ENCODE measurements at regions not wholly inside any gene's neighbourhood (a gene's known extent, or its start where the extent isn't known, plus 50 kb on each side); places are given as distances from the start of the nearest gene placed in this dataset.

GRCh38 chr1:5385956-5386355 is 606.3 kb downstream of the NPHP4 start:
- POLR2A ChIA-PET = no interaction called here
- no peaks in the 10 kb centered on the region for H3K4me1 ChIP-seq (ENCODE audit: control extremely low read depth in 1 of 4, control insufficient read depth in 4 of 4, insufficient read depth in 4 of 4, low read length in 3 of 4)

GRCh38 chr1:5385096-5385799 is 607.0 kb downstream of the NPHP4 start:
- WGBS (ENCODE audit: insufficient coverage) = 76% methylated on average over 11 of the region's 14 CpGs
- Histone ChIP-seq H3K4me1 (ENCODE audit: control extremely low read depth in 1 of 4, control insufficient read depth in 4 of 4, insufficient read depth in 4 of 4, low read length in 3 of 4) (no peaks in the 10 kb centered on the region), H3K27me3 (replicated peaks in 2 of 5; ENCODE audit: control insufficient read depth in 4 of 5, insufficient read depth in 5 of 5, low read length in 4 of 5) (peaks cover 0 to 8% (median 2%) of the 10 kb centered on the region in 5 experiments), H3K4me3 (ENCODE audit: control insufficient read depth in 1 of 7, extremely low read depth in 1 of 7, insufficient read depth in 4 of 7, low read depth in 2 of 7, low read length in 6 of 7) (no peak overlapping the region), H3K36me3 (ENCODE audit: control insufficient read depth in 4 of 4, insufficient read depth in 4 of 4, low read length in 3 of 4) (no peaks in the 10 kb centered on the region), H3K9me3 (ENCODE audit: control extremely low read depth in 1 of 5, control insufficient read depth in 4 of 5, insufficient read depth in 2 of 5, low read depth in 1 of 5, low read length in 4 of 5) (no peaks in the 10 kb centered on the region), H3K27ac (ENCODE audit: insufficient read depth in 1 of 2, low read depth in 1 of 2, low read length in 2 of 2, poor library complexity in 1 of 2, severe bottlenecking in 2 of 2) (no peak overlapping the region)
- CTCF ChIA-PET = no interaction called here
- DNase-seq = no peak
- POLR2A ChIA-PET = no interaction called here

More at GRCh38 chr1:5385956-5386355, 606.3 kb downstream of the NPHP4 start:
- Histone ChIP-seq H3K36me3 (ENCODE audit: control insufficient read depth in 4 of 4, insufficient read depth in 4 of 4, low read length in 3 of 4) (no peaks in the 10 kb centered on the region), H3K27ac (ENCODE audit: insufficient read depth in 1 of 2, low read depth in 1 of 2, low read length in 2 of 2, poor library complexity in 1 of 2, severe bottlenecking in 2 of 2) (no peak overlapping the region), H3K9me3 (ENCODE audit: control extremely low read depth in 1 of 5, control insufficient read depth in 4 of 5, insufficient read depth in 2 of 5, low read depth in 1 of 5, low read length in 4 of 5) (no peaks in the 10 kb centered on the region), H3K27me3 (replicated peaks in 2 of 5; ENCODE audit: control insufficient read depth in 4 of 5, insufficient read depth in 5 of 5, low read length in 4 of 5) (peaks cover 0 to 8% (median 4%) of the 10 kb centered on the region in 5 experiments), H3K4me3 (ENCODE audit: control insufficient read depth in 1 of 7, extremely low read depth in 1 of 7, insufficient read depth in 4 of 7, low read depth in 2 of 7, low read length in 6 of 7) (no peak overlapping the region)
- CTCF ChIA-PET = no interaction called here
- WGBS (ENCODE audit: insufficient coverage) = 83% methylated on average over 7 of the region's 7 CpGs
- DNase-seq = no peak

GRCh38 chr1:5381491-5381890 is 610.7 kb downstream of the NPHP4 start:
- ChIA-PET POLR2A (no interaction called here), CTCF (no interaction called here)
- peaks cover 0 to 2% (median 0%) of the 10 kb centered on the region in 5 experiments for H3K27me3 ChIP-seq (replicated peaks in 2 of 5; ENCODE audit: control insufficient read depth in 4 of 5, insufficient read depth in 5 of 5, low read length in 4 of 5)
- H3K36me3 ChIP-seq (ENCODE audit: control insufficient read depth in 4 of 4, insufficient read depth in 4 of 4, low read length in 3 of 4) = no peaks in the 10 kb centered on the region
- H3K4me3 ChIP-seq (ENCODE audit: control insufficient read depth in 1 of 7, extremely low read depth in 1 of 7, insufficient read depth in 4 of 7, low read depth in 2 of 7, low read length in 6 of 7) = no peak overlapping the region
- no peaks in the 10 kb centered on the region for H3K4me1 ChIP-seq (ENCODE audit: control extremely low read depth in 1 of 4, control insufficient read depth in 4 of 4, insufficient read depth in 4 of 4, low read length in 3 of 4)
- 97% methylated on average over 6 of the region's 7 CpGs for WGBS (ENCODE audit: insufficient coverage)
- no peak for DNase-seq
- H3K27ac ChIP-seq (ENCODE audit: insufficient read depth in 1 of 2, low read depth in 1 of 2, low read length in 2 of 2, poor library complexity in 1 of 2, severe bottlenecking in 2 of 2) = no peak overlapping the region
- no peaks in the 10 kb centered on the region for H3K9me3 ChIP-seq (ENCODE audit: control extremely low read depth in 1 of 5, control insufficient read depth in 4 of 5, insufficient read depth in 2 of 5, low read depth in 1 of 5, low read length in 4 of 5)

- no peaks in the 10 kb centered on the region for H3K4me1 ChIP-seq (ENCODE audit: control extremely low read depth in 1 of 4, control insufficient read depth in 4 of 4, insufficient read depth in 4 of 4, low read length in 3 of 4)
- peaks cover 0 to 1% (median 0%) of the 10 kb centered on the region in 5 experiments for H3K9me3 ChIP-seq (ENCODE audit: control extremely low read depth in 1 of 5, control insufficient read depth in 4 of 5, insufficient read depth in 2 of 5, low read depth in 1 of 5, low read length in 4 of 5)
- no peak for DNase-seq
- ChIA-PET CTCF (no interaction called here), POLR2A (no interaction called here)
- peaks cover 0 to under 1% (median 0%) of the 10 kb centered on the region in 5 experiments for H3K27me3 ChIP-seq (replicated peaks in 2 of 5; ENCODE audit: control insufficient read depth in 4 of 5, insufficient read depth in 5 of 5, low read length in 4 of 5)
- WGBS (ENCODE audit: insufficient coverage) = 95% methylated on average over 12 of the region's 12 CpGs
- H3K4me3 ChIP-seq (ENCODE audit: control insufficient read depth in 1 of 7, extremely low read depth in 1 of 7, insufficient read depth in 4 of 7, low read depth in 2 of 7, low read length in 6 of 7) = no peak overlapping the region
- no peaks in the 10 kb centered on the region for H3K36me3 ChIP-seq (ENCODE audit: control insufficient read depth in 4 of 4, insufficient read depth in 4 of 4, low read length in 3 of 4)
- no peak overlapping the region for H3K27ac ChIP-seq (ENCODE audit: insufficient read depth in 1 of 2, low read depth in 1 of 2, low read length in 2 of 2, poor library complexity in 1 of 2, severe bottlenecking in 2 of 2)
These were observed 613.0 kb downstream of the NPHP4 start for GRCh38 chr1:5379176-5379759.

- POLR2A ChIA-PET = no interaction called here
- H3K27me3 ChIP-seq (replicated peaks in 2 of 5; ENCODE audit: control insufficient read depth in 4 of 5, insufficient read depth in 5 of 5, low read length in 4 of 5) = no peaks in the 10 kb centered on the region
- no peaks in the 10 kb centered on the region for H3K36me3 ChIP-seq (ENCODE audit: control insufficient read depth in 4 of 4, insufficient read depth in 4 of 4, low read length in 3 of 4)
- WGBS (ENCODE audit: insufficient coverage) = 95% methylated on average over 5 of the region's 6 CpGs
- CTCF ChIA-PET = no interaction called here
- peaks cover 0 to 13% (median 11%) of the 10 kb centered on the region in 5 experiments for H3K9me3 ChIP-seq (ENCODE audit: control extremely low read depth in 1 of 5, control insufficient read depth in 4 of 5, insufficient read depth in 2 of 5, low read depth in 1 of 5, low read length in 4 of 5)
- no peaks in the 10 kb centered on the region for H3K4me1 ChIP-seq (ENCODE audit: control extremely low read depth in 1 of 4, control insufficient read depth in 4 of 4, insufficient read depth in 4 of 4, low read length in 3 of 4)
- H3K27ac ChIP-seq (ENCODE audit: insufficient read depth in 1 of 2, low read depth in 1 of 2, low read length in 2 of 2, poor library complexity in 1 of 2, severe bottlenecking in 2 of 2) = no peak overlapping the region
- no peak for DNase-seq
- H3K4me3 ChIP-seq (ENCODE audit: control insufficient read depth in 1 of 7, extremely low read depth in 1 of 7, insufficient read depth in 4 of 7, low read depth in 2 of 7, low read length in 6 of 7) = no peak overlapping the region
These were observed 615.5 kb downstream of the NPHP4 start for GRCh38 chr1:5376538-5377247.

- no peaks in the 10 kb centered on the region for H3K4me1 ChIP-seq (ENCODE audit: control extremely low read depth in 1 of 4, control insufficient read depth in 4 of 4, insufficient read depth in 4 of 4, low read length in 3 of 4)
These were observed 616.7 kb downstream of the NPHP4 start for GRCh38 chr1:5375481-5375880.

GRCh38 chr1:5374192-5374591 is 618.0 kb downstream of the NPHP4 start:
- no peak for DNase-seq
- CTCF ChIA-PET = no interaction called here

More at GRCh38 chr1:5375481-5375880, 616.7 kb downstream of the NPHP4 start:
- POLR2A ChIA-PET = no interaction called here
- 98% methylated on average over 5 of the region's 6 CpGs for WGBS (ENCODE audit: insufficient coverage)
- peaks cover 0 to 13% (median 11%) of the 10 kb centered on the region in 5 experiments for H3K9me3 ChIP-seq (ENCODE audit: control extremely low read depth in 1 of 5, control insufficient read depth in 4 of 5, insufficient read depth in 2 of 5, low read depth in 1 of 5, low read length in 4 of 5)
- no peak overlapping the region for H3K27ac ChIP-seq (ENCODE audit: insufficient read depth in 1 of 2, low read depth in 1 of 2, low read length in 2 of 2, poor library complexity in 1 of 2, severe bottlenecking in 2 of 2)
- no peaks in the 10 kb centered on the region for H3K36me3 ChIP-seq (ENCODE audit: control insufficient read depth in 4 of 4, insufficient read depth in 4 of 4, low read length in 3 of 4)
- CTCF ChIA-PET = no interaction called here
- DNase-seq = no peak
- no peak overlapping the region for H3K4me3 ChIP-seq (ENCODE audit: control insufficient read depth in 1 of 7, extremely low read depth in 1 of 7, insufficient read depth in 4 of 7, low read depth in 2 of 7, low read length in 6 of 7)
- H3K27me3 ChIP-seq (replicated peaks in 2 of 5; ENCODE audit: control insufficient read depth in 4 of 5, insufficient read depth in 5 of 5, low read length in 4 of 5) = no peaks in the 10 kb centered on the region

More at GRCh38 chr1:5374192-5374591, 618.0 kb downstream of the NPHP4 start:
- H3K36me3 ChIP-seq (ENCODE audit: control insufficient read depth in 4 of 4, insufficient read depth in 4 of 4, low read length in 3 of 4) = no peaks in the 10 kb centered on the region
- 98% methylated on average over 4 of the region's 4 CpGs for WGBS (ENCODE audit: insufficient coverage)
- POLR2A ChIA-PET = no interaction called here
- H3K4me1 ChIP-seq (ENCODE audit: control extremely low read depth in 1 of 4, control insufficient read depth in 4 of 4, insufficient read depth in 4 of 4, low read length in 3 of 4) = no peaks in the 10 kb centered on the region
- no peaks in the 10 kb centered on the region for H3K27me3 ChIP-seq (replicated peaks in 2 of 5; ENCODE audit: control insufficient read depth in 4 of 5, insufficient read depth in 5 of 5, low read length in 4 of 5)
- H3K4me3 ChIP-seq (ENCODE audit: control insufficient read depth in 1 of 7, extremely low read depth in 1 of 7, insufficient read depth in 4 of 7, low read depth in 2 of 7, low read length in 6 of 7) = no peak overlapping the region
- peaks cover 0 to 13% (median 11%) of the 10 kb centered on the region in 5 experiments for H3K9me3 ChIP-seq (ENCODE audit: control extremely low read depth in 1 of 5, control insufficient read depth in 4 of 5, insufficient read depth in 2 of 5, low read depth in 1 of 5, low read length in 4 of 5)
- no peak overlapping the region for H3K27ac ChIP-seq (ENCODE audit: insufficient read depth in 1 of 2, low read depth in 1 of 2, low read length in 2 of 2, poor library complexity in 1 of 2, severe bottlenecking in 2 of 2)
